Mammary epithelial cell (primary cell): ENCODE measurements at regions not wholly inside any gene's neighbourhood (a gene's known extent, or its start where the extent isn't known, plus 50 kb on each side); places are given as distances from the start of the nearest gene placed in this dataset.

Experiments
- EZH2 ChIP-seq: IDR thresholded peaks from 2 replicates; pipeline ENCODE4 v1.6.1; 2012; ENCODE audit warnings: low read length, inconsistent platforms, borderline replicate concordance
- TF ChIP-seq, protein P1 (sequence below), 2 donors: IDR thresholded peaks in 1 of 2; conservative IDR thresholded peaks in 1 of 2; 2 replicates each; pipeline ENCODE4 v1.5.1; 2011 to 2012; ENCODE audit warnings: inconsistent platforms in 2 of 2, low read length in 2 of 2, mild to moderate bottlenecking in 2 of 2, control low read depth in 1 of 2, low read depth in 1 of 2; ENCODE audit not compliant: insufficient read depth in 1 of 2; ENCODE audit errors: extremely low read depth in 1 of 2

DNA sequence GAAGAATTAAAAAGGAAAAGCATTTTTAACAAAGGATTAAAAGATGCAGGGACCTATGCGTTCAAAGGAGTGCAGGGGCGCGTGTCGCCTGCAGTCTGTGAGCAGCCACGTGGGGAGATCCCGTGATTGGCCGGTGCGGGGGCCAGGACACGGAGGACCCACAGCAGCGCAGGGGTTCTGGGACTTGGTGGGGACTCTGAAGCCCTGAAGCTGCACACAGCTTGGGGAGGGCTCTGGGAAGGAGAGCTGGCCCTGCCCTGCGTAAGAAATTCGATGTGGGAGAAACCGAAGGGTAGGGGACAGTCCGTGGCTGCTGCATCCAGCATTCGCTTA, 268.1 kb downstream of the KLF6 start:
- TF ChIP-seq, protein P1, sequence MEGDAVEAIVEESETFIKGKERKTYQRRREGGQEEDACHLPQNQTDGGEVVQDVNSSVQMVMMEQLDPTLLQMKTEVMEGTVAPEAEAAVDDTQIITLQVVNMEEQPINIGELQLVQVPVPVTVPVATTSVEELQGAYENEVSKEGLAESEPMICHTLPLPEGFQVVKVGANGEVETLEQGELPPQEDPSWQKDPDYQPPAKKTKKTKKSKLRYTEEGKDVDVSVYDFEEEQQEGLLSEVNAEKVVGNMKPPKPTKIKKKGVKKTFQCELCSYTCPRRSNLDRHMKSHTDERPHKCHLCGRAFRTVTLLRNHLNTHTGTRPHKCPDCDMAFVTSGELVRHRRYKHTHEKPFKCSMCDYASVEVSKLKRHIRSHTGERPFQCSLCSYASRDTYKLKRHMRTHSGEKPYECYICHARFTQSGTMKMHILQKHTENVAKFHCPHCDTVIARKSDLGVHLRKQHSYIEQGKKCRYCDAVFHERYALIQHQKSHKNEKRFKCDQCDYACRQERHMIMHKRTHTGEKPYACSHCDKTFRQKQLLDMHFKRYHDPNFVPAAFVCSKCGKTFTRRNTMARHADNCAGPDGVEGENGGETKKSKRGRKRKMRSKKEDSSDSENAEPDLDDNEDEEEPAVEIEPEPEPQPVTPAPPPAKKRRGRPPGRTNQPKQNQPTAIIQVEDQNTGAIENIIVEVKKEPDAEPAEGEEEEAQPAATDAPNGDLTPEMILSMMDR (conservative IDR thresholded peaks at IDR 0.05 in 1 of 2, IDR thresholded peaks at IDR 0.05 in 1 of 2; ENCODE audit: extremely low read depth in 1 of 2, insufficient read depth in 1 of 2, low read depth in 1 of 2, low read length in 2 of 2), result no peak
- TF ChIP-seq EZH2, result no peak
